ENCODE measurements at regions not wholly inside any gene's neighbourhood (a gene's known extent, or its start where the extent isn't known, plus 50 kb on each side); places are given as distances from the start of the nearest gene placed in this dataset.

GRCh38 chrX:20641954-20642353 lies 375.2 kb upstream of the RPS6KA3 start:
- TF ChIP-seq POLR2A (IDR thresholded peaks at IDR 0.05): no peak
- TF ChIP-seq CTCF (IDR thresholded peaks at IDR 0.05): no peak
- Histone ChIP-seq H3K27ac (no peak overlapping the region), H3K4me3 (no peak overlapping the region), H3K27me3 (no peaks in the 10 kb centered on the region), H3K4me1 (no peaks in the 10 kb centered on the region), H3K36me3 (ENCODE audit: low read depth, missing control alignments) (no peaks in the 10 kb centered on the region), H3K9me3 (no peaks in the 10 kb centered on the region)
- DNase-seq: no peak
- intact Hi-C loops (cut with DNase I; ENCODE audit: low total_unique reads): no loop called here
- WGBS, 2 donors: 50 to 83% methylated on average over 1 of the region's 1 CpG

- Histone ChIP-seq H3K27ac (no peak overlapping the region), H3K36me3 (ENCODE audit: low read depth, missing control alignments) (no peaks in the 10 kb centered on the region), H3K4me1 (no peaks in the 10 kb centered on the region), H3K9me3 (no peaks in the 10 kb centered on the region), H3K4me3 (no peak overlapping the region), H3K27me3 (no peaks in the 10 kb centered on the region)
- WGBS, 2 donors: 67% methylated on average over 1 of the region's 2 CpGs; no CpG with 5 or more reads in 1 of the 2 donors
- DNase-seq: no peak
- no peak for TF ChIP-seq POLR2A (IDR thresholded peaks at IDR 0.05)
- TF ChIP-seq CTCF (IDR thresholded peaks at IDR 0.05): no peak
- intact Hi-C loops (cut with DNase I; ENCODE audit: low total_unique reads): no loop called here
These were observed 372.4 kb upstream of the RPS6KA3 start for GRCh38 chrX:20639115-20639514.

- Histone ChIP-seq H3K4me3 (no peak overlapping the region), H3K27ac (no peak overlapping the region), H3K27me3 (no peaks in the 10 kb centered on the region), H3K9me3 (no peaks in the 10 kb centered on the region), H3K36me3 (ENCODE audit: low read depth, missing control alignments) (no peaks in the 10 kb centered on the region), H3K4me1 (no peaks in the 10 kb centered on the region)
- no peak for DNase-seq
- 90 to 96% methylated on average over 2 of the region's 2 CpGs for WGBS, 2 donors
- intact Hi-C loops (cut with DNase I; ENCODE audit: low total_unique reads): no loop called here
- no peak for TF ChIP-seq CTCF (IDR thresholded peaks at IDR 0.05)
- no peak for TF ChIP-seq POLR2A (IDR thresholded peaks at IDR 0.05)
These were observed 370.6 kb upstream of the RPS6KA3 start for GRCh38 chrX:20637351-20637750.

- H3K36me3 ChIP-seq (ENCODE audit: low read depth, missing control alignments): no peaks in the 10 kb centered on the region
- WGBS, 2 donors: 8 to 36% methylated on average over 2 to 3 of the region's 3 CpGs
- no peaks in the 10 kb centered on the region for H3K4me1 ChIP-seq
- no peaks in the 10 kb centered on the region for H3K9me3 ChIP-seq
- H3K27ac ChIP-seq: no peak overlapping the region
- intact Hi-C loops (cut with DNase I; ENCODE audit: low total_unique reads): no loop called here
- TF ChIP-seq POLR2A (IDR thresholded peaks at IDR 0.05) (no peak), CTCF (IDR thresholded peaks at IDR 0.05) (no peak)
- no peak for DNase-seq
- no peaks in the 10 kb centered on the region for H3K27me3 ChIP-seq
- no peak overlapping the region for H3K4me3 ChIP-seq
These were observed 366.7 kb upstream of the RPS6KA3 start for GRCh38 chrX:20633451-20633850.

GRCh38 chrX:20623448-20623847 lies 356.7 kb upstream of the RPS6KA3 start:
- H3K27ac ChIP-seq: no peak overlapping the region
- H3K9me3 ChIP-seq: no peaks in the 10 kb centered on the region
- DNase-seq: no peak
- intact Hi-C loops (cut with DNase I; ENCODE audit: low total_unique reads): no loop called here
- TF ChIP-seq POLR2A (IDR thresholded peaks at IDR 0.05) (no peak), CTCF (IDR thresholded peaks at IDR 0.05) (no peak)
- no peaks in the 10 kb centered on the region for H3K27me3 ChIP-seq
- no peaks in the 10 kb centered on the region for H3K4me1 ChIP-seq
- WGBS, 2 donors: 60 to 64% methylated on average over 2 of the region's 2 CpGs
- H3K36me3 ChIP-seq (ENCODE audit: low read depth, missing control alignments): no peaks in the 10 kb centered on the region
- no peak overlapping the region for H3K4me3 ChIP-seq
